ENCODE measurements at regions not wholly inside any gene's neighbourhood (a gene's known extent, or its start where the extent isn't known, plus 50 kb on each side); places are given as distances from the start of the nearest gene placed in this dataset.

DNA sequence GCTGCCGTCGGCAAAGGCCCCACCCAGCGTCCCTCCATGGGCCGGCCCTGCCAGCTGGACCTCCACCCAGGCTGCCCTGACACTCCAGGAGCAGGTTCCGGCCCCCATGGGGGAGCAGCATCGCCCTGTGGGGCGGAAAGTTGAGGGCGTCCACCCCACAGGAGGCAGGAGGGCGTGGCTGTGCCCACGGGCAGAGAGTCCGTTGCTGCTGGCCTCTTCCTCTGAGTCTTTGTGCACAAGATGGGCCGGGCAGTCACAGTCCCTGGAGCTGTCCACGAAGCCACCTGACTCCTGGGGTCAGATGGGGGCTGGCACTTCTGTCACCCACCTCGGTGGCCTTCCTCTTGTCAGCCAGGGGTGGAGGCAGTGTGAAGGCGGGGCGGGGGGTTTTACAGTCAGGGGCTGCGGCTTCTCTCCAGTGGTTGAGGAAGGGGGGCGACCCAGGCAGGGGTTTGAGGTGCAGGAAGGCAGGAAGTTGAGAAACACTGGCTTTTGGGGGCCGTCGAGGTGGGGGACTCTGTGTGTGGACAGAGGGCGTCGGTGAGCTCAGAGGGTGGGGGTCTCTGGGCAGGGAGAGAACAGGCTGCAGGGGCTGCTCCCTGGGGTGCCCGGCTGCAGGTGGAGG is 67.2 kb upstream of the TTC34 start:
- no peak overlapping the region for H2AFZ ChIP-seq (ENCODE audit: low read length)
- no peak overlapping the region for H3K4me2 ChIP-seq (ENCODE audit: low read length)
- no peaks in the 10 kb centered on the region for H3K4me1 ChIP-seq (ENCODE audit: insufficient read depth, low read length, poor library complexity, severe bottlenecking)
- no peak overlapping the region for H3K27ac ChIP-seq (ENCODE audit: low read depth, low read length, poor library complexity, severe bottlenecking)
- TF ChIP-seq, protein P1, sequence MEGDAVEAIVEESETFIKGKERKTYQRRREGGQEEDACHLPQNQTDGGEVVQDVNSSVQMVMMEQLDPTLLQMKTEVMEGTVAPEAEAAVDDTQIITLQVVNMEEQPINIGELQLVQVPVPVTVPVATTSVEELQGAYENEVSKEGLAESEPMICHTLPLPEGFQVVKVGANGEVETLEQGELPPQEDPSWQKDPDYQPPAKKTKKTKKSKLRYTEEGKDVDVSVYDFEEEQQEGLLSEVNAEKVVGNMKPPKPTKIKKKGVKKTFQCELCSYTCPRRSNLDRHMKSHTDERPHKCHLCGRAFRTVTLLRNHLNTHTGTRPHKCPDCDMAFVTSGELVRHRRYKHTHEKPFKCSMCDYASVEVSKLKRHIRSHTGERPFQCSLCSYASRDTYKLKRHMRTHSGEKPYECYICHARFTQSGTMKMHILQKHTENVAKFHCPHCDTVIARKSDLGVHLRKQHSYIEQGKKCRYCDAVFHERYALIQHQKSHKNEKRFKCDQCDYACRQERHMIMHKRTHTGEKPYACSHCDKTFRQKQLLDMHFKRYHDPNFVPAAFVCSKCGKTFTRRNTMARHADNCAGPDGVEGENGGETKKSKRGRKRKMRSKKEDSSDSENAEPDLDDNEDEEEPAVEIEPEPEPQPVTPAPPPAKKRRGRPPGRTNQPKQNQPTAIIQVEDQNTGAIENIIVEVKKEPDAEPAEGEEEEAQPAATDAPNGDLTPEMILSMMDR (conservative IDR thresholded peaks at IDR 0.05; ENCODE audit: low read length): no peak
- no peak for TF ChIP-seq EZH2phosphoT487 (IDR thresholded peaks at IDR 0.05; ENCODE audit: borderline replicate concordance, low read depth, low read length)
- no peak overlapping the region for H3K4me3 ChIP-seq (ENCODE audit: low read depth, low read length, poor library complexity, severe bottlenecking)
- H3K36me3 ChIP-seq (ENCODE audit: insufficient read depth, low read length): no peaks in the 10 kb centered on the region
- H3K79me2 ChIP-seq (ENCODE audit: insufficient read depth, low read depth, low read length): no peaks in the 10 kb centered on the region
- BruUV-seq (replicated peaks): no TSS peak
- DNase-seq (ENCODE audit: low spot score): no peak
- H4K20me1 ChIP-seq (ENCODE audit: insufficient read depth, low read length): no peaks in the 10 kb centered on the region
- intact Hi-C loops (cut with micrococcal nuclease; ENCODE audit: unreplicated experiment): no loop called here
- CTCF ChIA-PET (ENCODE audit: unreplicated experiment): no interaction called here
- no peaks in the 10 kb centered on the region for H3K9me3 ChIP-seq (ENCODE audit: low read length)
- no peaks in the 10 kb centered on the region for H3K9me2 ChIP-seq (ENCODE audit: insufficient read depth, low read length)
- POLR2A ChIA-PET: no interaction called here

DNA sequence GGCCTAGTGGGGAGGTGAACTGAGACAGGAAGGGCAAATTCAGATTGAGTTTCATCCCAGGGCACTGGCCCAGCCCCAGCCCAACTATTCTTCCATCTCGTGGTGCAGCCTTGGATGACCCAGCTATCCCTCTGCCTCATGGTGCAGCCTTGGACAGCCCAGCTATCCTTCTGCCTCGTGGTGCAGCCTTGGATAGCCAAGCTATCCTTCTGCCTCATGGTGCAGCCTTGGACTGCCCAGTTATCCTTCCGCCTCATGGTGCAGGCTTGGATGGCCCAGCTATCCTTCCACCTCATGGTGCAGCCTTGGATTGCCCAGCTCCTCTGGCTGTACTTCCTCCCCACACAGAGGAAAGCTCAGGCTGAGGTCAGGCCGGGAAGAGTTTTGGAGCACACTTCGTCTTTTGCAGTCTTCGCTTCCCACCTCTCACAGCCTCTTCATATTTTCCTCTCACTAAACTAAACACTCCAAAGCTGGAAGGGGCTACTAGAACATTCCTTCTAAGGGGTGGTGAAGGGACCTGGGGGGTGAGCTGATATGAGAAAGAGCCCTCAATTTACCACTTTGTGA is 69.8 kb upstream of the TTC34 start:
- H3K36me3 ChIP-seq (ENCODE audit: insufficient read depth, low read length): no peaks in the 10 kb centered on the region
- H3K4me1 ChIP-seq (ENCODE audit: insufficient read depth, low read length, poor library complexity, severe bottlenecking): no peaks in the 10 kb centered on the region
- H3K9me3 ChIP-seq (ENCODE audit: low read length): no peaks in the 10 kb centered on the region
- ChIA-PET POLR2A (no interaction called here), CTCF (ENCODE audit: unreplicated experiment) (no interaction called here)
- TF ChIP-seq, protein P1 (conservative IDR thresholded peaks at IDR 0.05; ENCODE audit: low read length): no peak
- no peak for TF ChIP-seq EZH2phosphoT487 (IDR thresholded peaks at IDR 0.05; ENCODE audit: borderline replicate concordance, low read depth, low read length)
- no peak overlapping the region for H3K27ac ChIP-seq (ENCODE audit: low read depth, low read length, poor library complexity, severe bottlenecking)
- no peaks in the 10 kb centered on the region for H3K79me2 ChIP-seq (ENCODE audit: insufficient read depth, low read depth, low read length)
- H4K20me1 ChIP-seq (ENCODE audit: insufficient read depth, low read length): no peaks in the 10 kb centered on the region
- H2AFZ ChIP-seq (ENCODE audit: low read length): no peak overlapping the region
- intact Hi-C loops (cut with micrococcal nuclease; ENCODE audit: unreplicated experiment): no loop called here
- H3K4me2 ChIP-seq (ENCODE audit: low read length): no peak overlapping the region
- H3K4me3 ChIP-seq (ENCODE audit: low read depth, low read length, poor library complexity, severe bottlenecking): no peak overlapping the region
- no TSS peak for BruUV-seq (replicated peaks)
- H3K9me2 ChIP-seq (ENCODE audit: insufficient read depth, low read length): no peaks in the 10 kb centered on the region
- no peak for DNase-seq (ENCODE audit: low spot score)

DNA sequence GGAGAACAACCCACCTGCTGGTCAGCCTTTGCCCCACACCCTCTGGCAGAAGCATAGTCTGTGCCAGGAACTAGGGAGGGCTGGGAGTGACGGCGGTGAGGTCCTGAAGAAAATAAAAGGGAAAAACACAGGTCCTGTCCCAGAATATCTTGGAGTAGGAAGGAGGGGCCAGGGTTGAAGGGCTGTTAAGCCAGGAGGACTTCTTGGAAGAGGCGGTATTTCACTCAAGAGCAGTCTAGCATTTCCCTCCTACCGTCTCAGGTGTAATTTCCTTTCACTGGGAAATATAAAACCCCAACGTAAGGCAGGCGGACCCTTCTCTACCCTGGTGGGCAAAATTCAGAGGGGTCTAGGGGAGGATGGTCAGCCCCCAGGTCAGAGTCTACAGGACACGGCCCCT is 72.7 kb upstream of the TTC34 start:
- Histone ChIP-seq H3K4me1 (ENCODE audit: insufficient read depth, low read length, poor library complexity, severe bottlenecking) (no peaks in the 10 kb centered on the region), H2AFZ (ENCODE audit: low read length) (no peak overlapping the region), H3K79me2 (ENCODE audit: insufficient read depth, low read depth, low read length) (no peaks in the 10 kb centered on the region), H3K4me2 (ENCODE audit: low read length) (no peak overlapping the region), H3K9me3 (ENCODE audit: low read length) (no peaks in the 10 kb centered on the region), H4K20me1 (ENCODE audit: insufficient read depth, low read length) (no peaks in the 10 kb centered on the region), H3K4me3 (ENCODE audit: low read depth, low read length, poor library complexity, severe bottlenecking) (no peak overlapping the region), H3K36me3 (ENCODE audit: insufficient read depth, low read length) (no peaks in the 10 kb centered on the region), H3K27ac (ENCODE audit: low read depth, low read length, poor library complexity, severe bottlenecking) (no peak overlapping the region), H3K9me2 (ENCODE audit: insufficient read depth, low read length) (no peaks in the 10 kb centered on the region)
- intact Hi-C loops (cut with micrococcal nuclease; ENCODE audit: unreplicated experiment): no loop called here
- ChIA-PET POLR2A (no interaction called here), CTCF (ENCODE audit: unreplicated experiment) (no interaction called here)
- no peak for DNase-seq (ENCODE audit: low spot score)
- BruUV-seq (replicated peaks): no TSS peak
- TF ChIP-seq EZH2phosphoT487 (IDR thresholded peaks at IDR 0.05; ENCODE audit: borderline replicate concordance, low read depth, low read length): no peak
- TF ChIP-seq, protein P1 (conservative IDR thresholded peaks at IDR 0.05; ENCODE audit: low read length): no peak
